ENCODE measurements at regions not wholly inside any gene's neighbourhood (a gene's known extent, or its start where the extent isn't known, plus 50 kb on each side); places are given as distances from the start of the nearest gene placed in this dataset.

- 80% methylated on average over 4 of the region's 4 CpGs; no CpG with 5 or more reads in 1 of the 2 experiments for WGBS, 2 experiments (ENCODE audit: extremely low coverage in 1 of 2, insufficient coverage in 1 of 2, insufficient read length in 1 of 2, insufficient replicate concordance in 2 of 2, low coverage in 1 of 2, low lambda C conversion rate in 2 of 2, missing lambda C conversion rate in 1 of 2)
Observed at GRCh38 chr7:94295850-94296249, 98.8 kb upstream of the COL1A2 start.

More at GRCh38 chr7:94295850-94296249, 98.8 kb upstream of the COL1A2 start:
- H3K4me3 ChIP-seq (ENCODE audit: extremely low read depth in 1 of 4, insufficient read depth in 2 of 4, low read depth in 3 of 4, low read length in 4 of 4) = no peak overlapping the region
- TF ChIP-seq TBP (IDR thresholded peaks at IDR 0.05; ENCODE audit: low read depth, low read length) (no peak), RAD21 (IDR thresholded peaks at IDR 0.05 in 1 of 2, conservative IDR thresholded peaks at IDR 0.05 in 1 of 2; ENCODE audit: low read depth in 2 of 2, low read length in 2 of 2) (peak in 1 of 2 experiments; percentile 39; a peak in 2 of 4 replicates), NANOG (IDR thresholded peaks at IDR 0.05; ENCODE audit: insufficient read depth, low read depth, low read length, poor library complexity, severe bottlenecking) (no peak), HDAC2 (IDR thresholded peaks at IDR 0.05; ENCODE audit: borderline replicate concordance in 1 of 2, low read depth in 2 of 2, low read length in 2 of 2) (no peak)
- TF ChIP-seq, protein P1, sequence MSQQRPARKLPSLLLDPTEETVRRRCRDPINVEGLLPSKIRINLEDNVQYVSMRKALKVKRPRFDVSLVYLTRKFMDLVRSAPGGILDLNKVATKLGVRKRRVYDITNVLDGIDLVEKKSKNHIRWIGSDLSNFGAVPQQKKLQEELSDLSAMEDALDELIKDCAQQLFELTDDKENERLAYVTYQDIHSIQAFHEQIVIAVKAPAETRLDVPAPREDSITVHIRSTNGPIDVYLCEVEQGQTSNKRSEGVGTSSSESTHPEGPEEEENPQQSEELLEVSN (IDR thresholded peaks at IDR 0.05) = no peak
- no peak overlapping the region for H4K8ac ChIP-seq (ENCODE audit: extremely low read depth, insufficient read depth, low read length)
- no peak overlapping the region for H2BK15ac ChIP-seq (ENCODE audit: low read length)
- peaks cover 2% of the 10 kb centered on the region; the same call in 1 of the 2 replicates for H3K23me2 ChIP-seq (ENCODE audit: low read depth, low read length)
- no peak overlapping the region for H4K91ac ChIP-seq (replicated peaks; ENCODE audit: insufficient read length, low read length)
- DNase-seq (ENCODE audit: low read depth in 1 of 2, low spot score in 2 of 2) = no peak
- H3K56ac ChIP-seq (replicated peaks; ENCODE audit: insufficient read length, low read depth, low read length) = no peak overlapping the region
- no peak overlapping the region for H3K14ac ChIP-seq (ENCODE audit: insufficient read length)
- H3K9ac ChIP-seq (replicated peaks in 1 of 4; ENCODE audit: extremely low read depth in 1 of 4, low read depth in 3 of 4, low read length in 3 of 4) = no peak overlapping the region
- FAIRE-seq = no peak
- no peak overlapping the region for H2AFZ ChIP-seq (ENCODE audit: low read length)
- H3K4ac ChIP-seq (replicated peaks; ENCODE audit: insufficient read length, low read depth, low read length) = no peak overlapping the region
- H3K79me2 ChIP-seq (ENCODE audit: control insufficient read depth in 1 of 2, insufficient read depth in 2 of 2, low read length in 2 of 2) = no peaks in the 10 kb centered on the region
- no peak overlapping the region for H3K18ac ChIP-seq (ENCODE audit: extremely low read depth, low read length)
- H2BK12ac ChIP-seq (ENCODE audit: low read depth, low read length) = no peak overlapping the region
- H3K23ac ChIP-seq (ENCODE audit: insufficient read length) = no peak overlapping the region
- no peaks in the 10 kb centered on the region for H3K9me3 ChIP-seq (ENCODE audit: insufficient read depth in 2 of 2, low read depth in 1 of 2, low read length in 1 of 2)
- no peaks in the 10 kb centered on the region for H3K79me1 ChIP-seq (ENCODE audit: low read depth, low read length)
- no peak overlapping the region for H2BK20ac ChIP-seq (ENCODE audit: low read length)
- no peak overlapping the region for H3K4me2 ChIP-seq (ENCODE audit: insufficient read depth in 1 of 2, low read depth in 2 of 2, low read length in 2 of 2)
- no peak overlapping the region for H2AK5ac ChIP-seq (ENCODE audit: low read depth, low read length)
- H2BK120ac ChIP-seq (replicated peaks; ENCODE audit: low read depth, low read length) = no peak overlapping the region
- ChIA-PET CTCF (ENCODE audit: partially characterized antibody) (interaction anchor here (0.7 to 18.5 kb wide), 13 partner anchors 13 to 745 kb away, joined by 3 to 372 read pairs (median 4); partner anchors contain the start of gene COL1A2), POLR2A (ENCODE audit: partially characterized antibody) (interaction anchor here (1.4 kb wide), 1 partner anchor 100 kb away, joined by 3 read pairs; the partner anchor contains the start of gene COL1A2)
- peaks cover 0 to 5% (median 2%) of the 10 kb centered on the region in 4 experiments; a peak in 3 of 7 replicates for H3K4me1 ChIP-seq (replicated peaks in 1 of 4; ENCODE audit: control insufficient read depth in 3 of 4, insufficient read depth in 4 of 4, low read length in 3 of 4)
- no peak overlapping the region for H3K27ac ChIP-seq (ENCODE audit: low read depth, low read length)
- H4K5ac ChIP-seq (ENCODE audit: insufficient read length, low read depth, low read length) = no peak overlapping the region
- H2BK5ac ChIP-seq (ENCODE audit: low read depth, low read length) = no peak overlapping the region
- no peaks in the 10 kb centered on the region for H3K36me3 ChIP-seq (ENCODE audit: control insufficient read depth in 2 of 4, insufficient read depth in 4 of 4, low read length in 3 of 4)
- peaks cover 0 to 1% (median 0%) of the 10 kb centered on the region in 4 experiments; a peak in 1 of 7 replicates for H3K27me3 ChIP-seq (replicated peaks in 1 of 4; ENCODE audit: control insufficient read depth in 3 of 4, extremely low read depth in 1 of 4, insufficient read depth in 3 of 4, low read length in 3 of 4)
- no peaks in the 10 kb centered on the region for H4K20me1 ChIP-seq (replicated peaks in 1 of 2; ENCODE audit: control insufficient read depth in 1 of 2, insufficient read depth in 2 of 2, low read length in 2 of 2)

Data from H1 (cell line).